Breast epithelium (tissue), 3 donors: ENCODE measurements at regions not wholly inside any gene's neighbourhood (a gene's known extent, or its start where the extent isn't known, plus 50 kb on each side); places are given as distances from the start of the nearest gene placed in this dataset.

Source experiments
- CTCF ChIP-seq, 3 donors: fragments of 450-650 bp; IDR thresholded peaks; one replicate each; pipeline ENCODE4 v1.5.1; 2016 to 2017; ENCODE audit warnings: antibody characterized with exemption in 3 of 3, mild to moderate bottlenecking in 3 of 3, moderate library complexity in 3 of 3
- POLR2A ChIP-seq: fragments of 450-650 bp; IDR thresholded peaks from one replicate; pipeline ENCODE4 v1.6.1; 2016; ENCODE audit warnings: antibody characterized with exemption, mild to moderate bottlenecking, moderate library complexity

- TF ChIP-seq POLR2A, result no peak
- no peak for TF ChIP-seq CTCF (IDR thresholded peaks at IDR 0.05)
Measured at GRCh38 chr16:58863042-58863441, 128.9 kb upstream of the GOT2 start.
